ENCODE measurements at regions not wholly inside any gene's neighbourhood (a gene's known extent, or its start where the extent isn't known, plus 50 kb on each side); places are given as distances from the start of the nearest gene placed in this dataset.

DNA sequence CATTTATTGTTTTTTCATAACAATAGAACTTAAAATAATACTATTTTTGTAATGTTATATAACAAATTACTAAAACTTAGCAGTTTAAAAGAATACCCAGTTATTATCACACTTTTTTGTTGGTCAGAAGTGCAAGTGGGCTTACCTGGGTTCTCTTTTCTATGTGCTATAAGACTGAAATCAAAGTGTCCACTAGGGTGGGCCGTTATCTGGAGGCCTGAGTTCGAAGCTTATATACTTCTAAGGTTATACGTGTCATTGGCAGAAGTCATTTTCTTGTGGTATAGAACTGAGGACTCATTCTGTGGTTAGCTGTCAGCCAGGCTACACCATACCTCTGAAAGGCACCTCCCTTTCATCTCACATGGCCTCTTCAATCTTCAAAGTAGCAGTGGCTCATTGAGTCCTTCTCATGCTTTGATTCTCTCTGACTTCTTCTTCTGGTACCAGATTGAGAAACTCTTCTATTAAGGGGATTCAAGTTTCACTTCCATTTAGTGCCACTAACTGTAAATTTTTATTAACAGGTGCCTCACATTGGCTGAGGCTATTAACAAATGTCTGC lies 414.3 kb downstream of the AMY1C start:
- TF ChIP-seq, protein P1, sequence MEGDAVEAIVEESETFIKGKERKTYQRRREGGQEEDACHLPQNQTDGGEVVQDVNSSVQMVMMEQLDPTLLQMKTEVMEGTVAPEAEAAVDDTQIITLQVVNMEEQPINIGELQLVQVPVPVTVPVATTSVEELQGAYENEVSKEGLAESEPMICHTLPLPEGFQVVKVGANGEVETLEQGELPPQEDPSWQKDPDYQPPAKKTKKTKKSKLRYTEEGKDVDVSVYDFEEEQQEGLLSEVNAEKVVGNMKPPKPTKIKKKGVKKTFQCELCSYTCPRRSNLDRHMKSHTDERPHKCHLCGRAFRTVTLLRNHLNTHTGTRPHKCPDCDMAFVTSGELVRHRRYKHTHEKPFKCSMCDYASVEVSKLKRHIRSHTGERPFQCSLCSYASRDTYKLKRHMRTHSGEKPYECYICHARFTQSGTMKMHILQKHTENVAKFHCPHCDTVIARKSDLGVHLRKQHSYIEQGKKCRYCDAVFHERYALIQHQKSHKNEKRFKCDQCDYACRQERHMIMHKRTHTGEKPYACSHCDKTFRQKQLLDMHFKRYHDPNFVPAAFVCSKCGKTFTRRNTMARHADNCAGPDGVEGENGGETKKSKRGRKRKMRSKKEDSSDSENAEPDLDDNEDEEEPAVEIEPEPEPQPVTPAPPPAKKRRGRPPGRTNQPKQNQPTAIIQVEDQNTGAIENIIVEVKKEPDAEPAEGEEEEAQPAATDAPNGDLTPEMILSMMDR (conservative IDR thresholded peaks at IDR 0.05; ENCODE audit: low read length) = no peak
- no peak for TF ChIP-seq EZH2phosphoT487 (IDR thresholded peaks at IDR 0.05; ENCODE audit: borderline replicate concordance, low read depth, low read length)

Measured in OCI-LY7 (cell line).